GM12878 (cell line): ENCODE measurements at regions not wholly inside any gene's neighbourhood (a gene's known extent, or its start where the extent isn't known, plus 50 kb on each side); places are given as distances from the start of the nearest gene placed in this dataset.
"Not testable (repeated sequence)": the region's sequence is repeated elsewhere in the genome, so short reads cannot be mapped to it uniquely, and the experiment has no call there.

Experiments
- ATAC-seq: fragments of 200-7000 bp; cut with Tn5 transposase; 3 replicates; pipeline ENCODE4 v1.9.1; 2020; ENCODE audit warnings: mild to moderate bottlenecking, moderate library complexity
- BruUV-seq: library from RNA; stranded (reverse); fragments of 400-500 nt; replicated peaks from 2 replicates; lab custom pipeline; 2021; lab: Mats Ljungman, UMichigan
- CTCF ChIA-PET: fragments of 300-600 bp; sonication (Branson Sonifier 250); formaldehyde crosslinking; extraction: SDS; loops from one replicate; lab custom pipeline; 2021; ENCODE audit warnings: inconsistent platforms; lab: Yijun Ruan, JAX
- POLR2A ChIA-PET: fragments of 350-600 bp; formaldehyde crosslinking; extraction: SDS; loops from one replicate; lab custom pipeline; 2021; ENCODE audit warnings: inconsistent platforms; lab: Charles Lee
- RAD21 ChIA-PET: fragments of 300-600 bp; sonication (Branson Sonifier 250); formaldehyde crosslinking; loops from one replicate; lab custom pipeline; 2023; ENCODE audit warnings: antibody characterized with exemption; ENCODE audit not compliant: unreplicated experiment; lab: Charles Lee
- SMC1A ChIA-PET: fragments of 300-600 bp; sonication (Branson Sonifier 250); formaldehyde crosslinking; loops from one replicate; lab custom pipeline; 2023; ENCODE audit not compliant: unreplicated experiment, uncharacterized antibody; lab: Charles Lee
- DNase-seq: peaks from one replicate; pipeline ENCODE4 v3.0.0-alpha.2; 2011; ENCODE audit warnings: low read depth, low spot score
- FAIRE-seq: peaks from 3 replicates; lab custom pipeline; 2011; peaks lifted over from hg19 to GRCh38; lab: Jason Lieb, UNC
- H2AFZ ChIP-seq: 2 replicates; pipeline ENCODE4 v1.6.0; 2011; ENCODE audit warnings: low read depth, low read length, control low read depth; ENCODE audit not compliant: control insufficient read depth
- H3K27ac ChIP-seq: 2 replicates; pipeline ENCODE4 v1.5.1; 2011; ENCODE audit warnings: control low read depth; ENCODE audit not compliant: control insufficient read depth, insufficient read depth
- H3K27me3 ChIP-seq, 2 experiments: replicated peaks in 1 of 2; 2 replicates each; pipeline versions ENCODE4 v1.6.0 to v1.6.1; 2011; ENCODE audit warnings: low read length in 1 of 2; ENCODE audit not compliant: control insufficient read depth in 2 of 2, insufficient read depth in 2 of 2
- H3K36me3 ChIP-seq, 2 experiments: 2 replicates each; pipeline ENCODE4 v1.5.1; 2011; ENCODE audit warnings: low read length in 1 of 2; ENCODE audit not compliant: control insufficient read depth in 2 of 2, insufficient read depth in 2 of 2
- H3K4me1 ChIP-seq: 2 replicates; pipeline ENCODE4 v1.6.1; 2011; ENCODE audit warnings: mild to moderate bottlenecking, low read length, moderate library complexity, mixed read lengths; ENCODE audit not compliant: control insufficient read depth, insufficient read depth
- H3K4me2 ChIP-seq: 2 replicates; pipeline ENCODE4 v1.6.0; 2011; ENCODE audit warnings: control low read depth; ENCODE audit not compliant: control insufficient read depth, insufficient read depth
- H3K4me3 ChIP-seq: fragments of 200-600 bp; sonication (generic); 2 replicates; pipeline ENCODE4 v1.5.1; 2016
- H3K79me2 ChIP-seq: 2 replicates; pipeline ENCODE4 v1.6.0; 2011; ENCODE audit warnings: low read length; ENCODE audit not compliant: control insufficient read depth, insufficient read depth
- H3K9ac ChIP-seq: 2 replicates; pipeline ENCODE4 v1.8.0; 2011; ENCODE audit warnings: low read length, control low read depth, mixed read lengths; ENCODE audit not compliant: control insufficient read depth, insufficient read depth
- H3K9me3 ChIP-seq: replicated peaks from 3 replicates; pipeline ENCODE4 v1.5.1; 2011; ENCODE audit warnings: mild to moderate bottlenecking, low read length; ENCODE audit not compliant: control insufficient read depth, insufficient read depth
- H4K20me1 ChIP-seq: 2 replicates; pipeline ENCODE4 v1.6.0; 2011; ENCODE audit not compliant: control insufficient read depth, insufficient read depth
- WGBS: methylation state at CpG from one replicate; pipeline ENCODE4 v1.1.6; 2016; ENCODE audit warnings: low lambda C conversion rate; ENCODE audit not compliant: insufficient replicate concordance, insufficient coverage; ENCODE audit errors: missing lambda C conversion rate; 5-methylcytosine and 5-hydroxymethylcytosine counted together
- in situ Hi-C: fragments of 300-500 bp; cut with MboI; formaldehyde crosslinking; loops from 9 replicates; pipeline ENCODE4 v1.14.3; 2018; ENCODE audit warnings: mixed read lengths
- intact Hi-C: fragments of 100-400 bp; cut with micrococcal nuclease; formaldehyde crosslinking; loops from one replicate; pipeline ENCODE4 v1.14.2; 2022; ENCODE audit not compliant: unreplicated experiment

DNA sequence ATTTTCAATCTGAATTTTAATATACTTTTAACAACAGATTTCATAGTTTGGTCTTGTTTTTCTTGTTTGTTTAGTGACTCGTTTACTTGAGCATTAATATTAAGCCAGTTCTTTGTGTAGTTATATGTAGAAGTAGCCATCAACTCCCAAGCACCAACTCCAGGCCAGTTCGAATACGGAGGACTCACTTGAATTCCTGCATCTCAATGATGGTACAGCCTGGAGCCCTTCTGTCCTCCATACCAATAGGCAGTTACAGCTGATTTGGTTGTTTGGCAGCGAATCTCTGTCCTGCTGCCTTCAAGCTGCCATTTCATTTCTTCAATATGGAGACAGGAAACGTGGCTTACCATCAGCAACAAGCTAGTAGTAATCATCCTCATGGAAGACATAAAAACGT, 118.5 kb upstream of the ZNF658 start:
- SMC1A ChIA-PET, DNase-seq, ATAC-seq, FAIRE-seq, RAD21 ChIA-PET, H3K4me1 ChIP-seq, H4K20me1 ChIP-seq, POLR2A ChIA-PET, H3K36me3 ChIP-seq, CTCF ChIA-PET, intact Hi-C loops, H3K4me2 ChIP-seq, H2AFZ ChIP-seq, H3K9ac ChIP-seq, H3K9me3 ChIP-seq, H3K4me3 ChIP-seq, BruUV-seq, H3K27ac ChIP-seq, H3K79me2 ChIP-seq, H3K27me3 ChIP-seq, in situ Hi-C loops: not testable (repeated sequence)
- 39% methylated on average over 3 of the region's 6 CpGs for WGBS

- H3K36me3 ChIP-seq, H3K27ac ChIP-seq, CTCF ChIA-PET, H3K9ac ChIP-seq, RAD21 ChIA-PET, H2AFZ ChIP-seq, SMC1A ChIA-PET, H3K9me3 ChIP-seq, in situ Hi-C loops, H3K79me2 ChIP-seq, H3K4me2 ChIP-seq, BruUV-seq, intact Hi-C loops, FAIRE-seq, POLR2A ChIA-PET, H3K4me3 ChIP-seq, H3K27me3 ChIP-seq, ATAC-seq, DNase-seq, H3K4me1 ChIP-seq, H4K20me1 ChIP-seq: not testable (repeated sequence)
- WGBS: 20% methylated on average over 3 of the region's 3 CpGs
These were observed 114.9 kb upstream of the ZNF658 start for GRCh38 chr9:66785603-66786002.

- H4K20me1 ChIP-seq, H3K79me2 ChIP-seq, H3K9me3 ChIP-seq, RAD21 ChIA-PET, H3K4me1 ChIP-seq, BruUV-seq, H3K4me3 ChIP-seq, CTCF ChIA-PET, DNase-seq, FAIRE-seq, H3K9ac ChIP-seq, H2AFZ ChIP-seq, ATAC-seq, H3K27ac ChIP-seq, POLR2A ChIA-PET, H3K4me2 ChIP-seq, SMC1A ChIA-PET, intact Hi-C loops, H3K27me3 ChIP-seq, H3K36me3 ChIP-seq, in situ Hi-C loops: not testable (repeated sequence)
- WGBS: 0% methylated on average over 1 of the region's 5 CpGs
These were observed 109.3 kb upstream of the ZNF658 start for GRCh38 chr9:66791092-66791750.

DNA sequence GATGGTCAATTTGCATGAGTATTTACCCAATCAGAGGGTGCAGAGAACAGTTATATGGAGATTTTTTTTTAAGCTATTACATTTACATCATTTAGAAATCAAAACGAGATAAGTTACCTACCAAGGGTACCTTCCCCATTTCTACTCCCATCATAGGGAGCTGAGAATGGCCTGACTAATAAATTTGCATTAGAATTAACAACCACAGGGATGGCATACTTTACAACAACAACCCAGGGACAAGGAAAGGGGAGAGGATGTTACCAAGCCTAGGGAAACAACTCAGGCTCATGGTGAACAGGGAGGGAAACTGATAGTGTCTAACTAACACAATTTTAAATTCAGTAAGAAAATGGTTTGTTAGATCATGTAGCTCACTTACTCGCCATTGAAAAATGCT, 105.8 kb upstream of the ZNF658 start:
- POLR2A ChIA-PET, H3K36me3 ChIP-seq, H3K27ac ChIP-seq, BruUV-seq, DNase-seq, SMC1A ChIA-PET, in situ Hi-C loops, ATAC-seq, FAIRE-seq, H3K79me2 ChIP-seq, RAD21 ChIA-PET, H3K4me1 ChIP-seq, H4K20me1 ChIP-seq, H3K27me3 ChIP-seq, CTCF ChIA-PET, H3K4me2 ChIP-seq, intact Hi-C loops, H3K4me3 ChIP-seq, H3K9me3 ChIP-seq, H3K9ac ChIP-seq, H2AFZ ChIP-seq: not testable (repeated sequence)
- 0% methylated on average over 1 of the region's 2 CpGs for WGBS
